ENCODE measurements at regions not wholly inside any gene's neighbourhood (a gene's known extent, or its start where the extent isn't known, plus 50 kb on each side); places are given as distances from the start of the nearest gene placed in this dataset.

GRCh38 chr4:71288875-71289274, 49.9 kb upstream of the SLC4A4 start:
- TF ChIP-seq POLR2AphosphoS5 (IDR thresholded peaks at IDR 0.05): no peak
- no peak for TF ChIP-seq CTCF (IDR thresholded peaks at IDR 0.05; ENCODE audit: poor library complexity, severe bottlenecking)
- no peak for TF ChIP-seq RAD21 (conservative IDR thresholded peaks at IDR 0.05)
- TF ChIP-seq EP300 (conservative IDR thresholded peaks at IDR 0.05; ENCODE audit: poor library complexity, severe bottlenecking): no peak
- no peak for TF ChIP-seq EZH2 (IDR thresholded peaks at IDR 0.05; ENCODE audit: borderline replicate concordance, insufficient read depth, low read length, poor library complexity, severe bottlenecking)
- no peak for TF ChIP-seq REST (IDR thresholded peaks at IDR 0.05; ENCODE audit: borderline replicate concordance)

Measured in neural cell (in vitro differentiated cells).